C4-2B (cell line): ENCODE measurements at regions not wholly inside any gene's neighbourhood (a gene's known extent, or its start where the extent isn't known, plus 50 kb on each side); places are given as distances from the start of the nearest gene placed in this dataset.

Source experiments
- ZFX ChIP-seq: fragments of 450-650 bp; IDR thresholded peaks from 2 replicates; pipeline ENCODE4 v1.6.1; 2017
- TF ChIP-seq, protein P1 (sequence below): fragments of 450-650 bp; conservative IDR thresholded peaks from 2 replicates; pipeline ENCODE4 v1.5.1; 2017; ENCODE audit warnings: mild to moderate bottlenecking

DNA sequence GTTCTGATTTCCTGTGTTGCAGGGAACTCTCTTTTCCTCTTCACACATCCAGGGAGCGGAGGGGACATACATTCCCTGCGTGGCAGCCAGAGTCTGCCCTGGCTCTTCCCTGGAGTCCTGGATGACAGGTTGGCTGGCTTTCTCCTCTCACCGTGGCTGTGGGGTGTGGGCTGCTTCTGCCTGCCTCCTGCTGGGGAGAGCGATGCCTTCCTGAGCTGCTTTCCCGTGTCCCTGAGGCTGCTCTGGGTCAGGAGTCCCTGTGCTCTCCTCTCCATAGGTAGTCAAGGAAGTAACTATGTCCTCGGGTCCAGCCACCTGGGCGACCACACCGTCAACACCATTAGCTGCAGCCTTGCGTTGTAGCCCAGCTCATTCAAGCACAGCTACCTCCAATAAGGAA is 451.7 kb downstream of the QKI start:
- TF ChIP-seq, protein P1, sequence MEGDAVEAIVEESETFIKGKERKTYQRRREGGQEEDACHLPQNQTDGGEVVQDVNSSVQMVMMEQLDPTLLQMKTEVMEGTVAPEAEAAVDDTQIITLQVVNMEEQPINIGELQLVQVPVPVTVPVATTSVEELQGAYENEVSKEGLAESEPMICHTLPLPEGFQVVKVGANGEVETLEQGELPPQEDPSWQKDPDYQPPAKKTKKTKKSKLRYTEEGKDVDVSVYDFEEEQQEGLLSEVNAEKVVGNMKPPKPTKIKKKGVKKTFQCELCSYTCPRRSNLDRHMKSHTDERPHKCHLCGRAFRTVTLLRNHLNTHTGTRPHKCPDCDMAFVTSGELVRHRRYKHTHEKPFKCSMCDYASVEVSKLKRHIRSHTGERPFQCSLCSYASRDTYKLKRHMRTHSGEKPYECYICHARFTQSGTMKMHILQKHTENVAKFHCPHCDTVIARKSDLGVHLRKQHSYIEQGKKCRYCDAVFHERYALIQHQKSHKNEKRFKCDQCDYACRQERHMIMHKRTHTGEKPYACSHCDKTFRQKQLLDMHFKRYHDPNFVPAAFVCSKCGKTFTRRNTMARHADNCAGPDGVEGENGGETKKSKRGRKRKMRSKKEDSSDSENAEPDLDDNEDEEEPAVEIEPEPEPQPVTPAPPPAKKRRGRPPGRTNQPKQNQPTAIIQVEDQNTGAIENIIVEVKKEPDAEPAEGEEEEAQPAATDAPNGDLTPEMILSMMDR: no peak
- TF ChIP-seq ZFX: no peak
